Fibroblast of mammary gland (primary cell): ENCODE measurements at regions not wholly inside any gene's neighbourhood (a gene's known extent, or its start where the extent isn't known, plus 50 kb on each side); places are given as distances from the start of the nearest gene placed in this dataset.

Source experiments
- DNase-seq: peaks from one replicate; pipeline ENCODE4 v3.0.0-alpha.2; 2010; ENCODE audit warnings: low read depth
- H3K4me3 ChIP-seq: 2 replicates; pipeline ENCODE4 v1.5.1; 2011; ENCODE audit warnings: low read depth, mild to moderate bottlenecking, low read length, moderate library complexity; ENCODE audit not compliant: control insufficient read depth
- TF ChIP-seq, protein P1 (sequence below): conservative IDR thresholded peaks from 2 replicates; pipeline ENCODE4 v1.5.1; 2011; ENCODE audit warnings: low read depth, low read length, inconsistent platforms; ENCODE audit not compliant: control insufficient read depth, insufficient read depth

DNA sequence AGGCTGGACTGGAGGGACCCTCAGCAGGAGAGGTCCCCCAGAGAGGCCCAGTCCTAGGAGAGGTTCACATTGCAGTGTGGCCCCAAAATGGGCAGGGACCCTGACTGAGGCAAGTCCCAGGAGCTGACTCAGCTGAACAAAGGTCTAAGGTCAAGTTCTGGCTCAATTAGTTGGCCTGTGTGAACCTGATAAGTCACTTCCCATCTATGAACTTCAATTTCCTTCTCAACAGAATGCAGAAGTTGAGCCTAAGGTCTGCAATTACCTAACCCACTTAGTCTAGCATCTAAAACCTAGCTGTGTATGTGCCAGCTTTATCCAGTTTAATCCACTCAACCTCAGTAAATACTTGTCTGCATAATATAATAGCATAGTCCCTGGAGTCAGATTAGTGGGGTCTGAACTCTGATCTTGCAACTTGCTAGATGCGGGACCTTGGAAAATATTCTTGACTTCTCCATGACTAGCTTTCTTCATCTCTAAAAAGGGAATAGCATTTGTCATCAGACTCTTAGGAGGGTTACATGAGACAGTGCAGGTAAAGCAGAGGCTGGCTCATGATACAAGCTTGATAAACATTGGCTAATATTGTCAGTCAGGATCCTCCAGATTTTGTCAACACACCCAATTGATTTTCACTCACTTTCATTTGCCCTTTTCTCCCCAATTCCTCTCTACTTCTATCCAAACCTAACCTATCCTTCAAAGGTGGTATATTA is 465.5 kb downstream of the INSC start:
- no peak for DNase-seq
- H3K4me3 ChIP-seq = no peak overlapping the region
- TF ChIP-seq, protein P1, sequence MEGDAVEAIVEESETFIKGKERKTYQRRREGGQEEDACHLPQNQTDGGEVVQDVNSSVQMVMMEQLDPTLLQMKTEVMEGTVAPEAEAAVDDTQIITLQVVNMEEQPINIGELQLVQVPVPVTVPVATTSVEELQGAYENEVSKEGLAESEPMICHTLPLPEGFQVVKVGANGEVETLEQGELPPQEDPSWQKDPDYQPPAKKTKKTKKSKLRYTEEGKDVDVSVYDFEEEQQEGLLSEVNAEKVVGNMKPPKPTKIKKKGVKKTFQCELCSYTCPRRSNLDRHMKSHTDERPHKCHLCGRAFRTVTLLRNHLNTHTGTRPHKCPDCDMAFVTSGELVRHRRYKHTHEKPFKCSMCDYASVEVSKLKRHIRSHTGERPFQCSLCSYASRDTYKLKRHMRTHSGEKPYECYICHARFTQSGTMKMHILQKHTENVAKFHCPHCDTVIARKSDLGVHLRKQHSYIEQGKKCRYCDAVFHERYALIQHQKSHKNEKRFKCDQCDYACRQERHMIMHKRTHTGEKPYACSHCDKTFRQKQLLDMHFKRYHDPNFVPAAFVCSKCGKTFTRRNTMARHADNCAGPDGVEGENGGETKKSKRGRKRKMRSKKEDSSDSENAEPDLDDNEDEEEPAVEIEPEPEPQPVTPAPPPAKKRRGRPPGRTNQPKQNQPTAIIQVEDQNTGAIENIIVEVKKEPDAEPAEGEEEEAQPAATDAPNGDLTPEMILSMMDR = no peak

DNA sequence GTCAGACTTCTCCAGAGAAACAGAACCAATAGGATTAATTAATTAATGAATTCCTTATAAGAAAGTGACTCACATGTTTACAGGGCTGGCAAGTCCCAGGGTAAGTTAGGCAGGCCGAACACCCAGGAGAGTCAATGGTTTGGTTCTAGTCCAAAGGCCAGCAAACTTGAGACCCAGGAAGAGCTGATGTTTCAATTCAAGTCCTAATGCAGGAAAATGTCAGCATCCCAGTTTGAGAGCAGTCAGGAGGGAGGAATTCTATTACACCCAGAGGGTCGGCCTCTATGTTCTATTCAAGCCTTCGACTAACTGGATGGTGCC is 466.0 kb downstream of the INSC start:
- no peak for DNase-seq
- no peak overlapping the region for H3K4me3 ChIP-seq
- TF ChIP-seq, protein P1 = no peak

DNA sequence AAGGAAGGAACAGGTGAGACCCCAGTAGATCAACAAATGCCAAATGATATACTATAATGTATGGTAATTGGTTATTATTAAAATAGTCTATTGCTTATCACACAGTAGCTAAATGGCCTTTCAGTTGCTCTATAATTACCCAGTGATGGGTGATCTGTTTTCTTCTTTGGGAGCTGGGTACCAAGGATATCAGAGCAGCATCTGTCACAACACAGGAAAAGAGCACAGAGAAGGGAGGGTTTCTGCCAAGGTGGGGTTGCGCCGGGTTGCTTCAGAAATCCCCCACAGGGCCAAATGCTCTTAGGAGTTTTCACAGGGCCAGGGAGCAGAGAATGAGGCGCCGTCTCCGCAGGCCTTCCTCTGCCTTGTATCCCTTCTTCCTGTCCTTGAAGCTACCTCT is 469.4 kb downstream of the INSC start:
- DNase-seq = no peak
- no peak overlapping the region for H3K4me3 ChIP-seq
- TF ChIP-seq, protein P1 = no peak

DNA sequence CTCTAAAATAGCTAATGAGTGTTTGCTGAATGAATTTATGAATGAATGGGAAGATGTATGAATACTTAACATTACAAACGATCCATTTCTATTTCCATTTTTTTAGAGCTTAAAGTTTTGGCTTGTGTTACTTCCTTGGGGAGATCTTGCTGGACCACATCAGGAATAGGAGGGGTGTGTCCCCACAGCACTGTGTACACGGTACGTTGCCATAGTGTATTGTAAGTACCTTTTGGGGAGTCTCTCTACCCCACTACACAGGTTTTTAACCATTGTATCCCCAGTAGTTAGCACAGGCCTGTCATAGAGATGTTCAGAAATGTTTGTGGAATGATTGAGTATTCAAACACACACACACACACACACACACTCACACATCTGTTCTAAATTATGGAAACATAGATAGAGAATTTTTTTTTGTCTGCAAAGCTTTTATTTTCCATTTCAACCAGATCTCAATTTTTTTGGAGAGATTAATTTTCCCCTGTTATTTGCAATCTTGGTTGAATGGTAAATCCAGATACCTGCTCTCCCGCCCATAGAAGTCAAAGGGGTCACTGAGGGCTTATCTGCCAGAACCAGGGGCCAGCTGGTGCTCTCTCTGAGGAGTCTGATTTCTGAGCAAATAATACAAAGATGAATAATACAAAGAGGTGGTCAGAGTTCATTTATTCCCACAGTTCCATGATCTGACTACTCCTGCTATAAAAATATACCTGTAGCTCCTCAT is 471.0 kb downstream of the INSC start:
- no peak for DNase-seq
- H3K4me3 ChIP-seq = no peak overlapping the region
- TF ChIP-seq, protein P1 = no peak

DNA sequence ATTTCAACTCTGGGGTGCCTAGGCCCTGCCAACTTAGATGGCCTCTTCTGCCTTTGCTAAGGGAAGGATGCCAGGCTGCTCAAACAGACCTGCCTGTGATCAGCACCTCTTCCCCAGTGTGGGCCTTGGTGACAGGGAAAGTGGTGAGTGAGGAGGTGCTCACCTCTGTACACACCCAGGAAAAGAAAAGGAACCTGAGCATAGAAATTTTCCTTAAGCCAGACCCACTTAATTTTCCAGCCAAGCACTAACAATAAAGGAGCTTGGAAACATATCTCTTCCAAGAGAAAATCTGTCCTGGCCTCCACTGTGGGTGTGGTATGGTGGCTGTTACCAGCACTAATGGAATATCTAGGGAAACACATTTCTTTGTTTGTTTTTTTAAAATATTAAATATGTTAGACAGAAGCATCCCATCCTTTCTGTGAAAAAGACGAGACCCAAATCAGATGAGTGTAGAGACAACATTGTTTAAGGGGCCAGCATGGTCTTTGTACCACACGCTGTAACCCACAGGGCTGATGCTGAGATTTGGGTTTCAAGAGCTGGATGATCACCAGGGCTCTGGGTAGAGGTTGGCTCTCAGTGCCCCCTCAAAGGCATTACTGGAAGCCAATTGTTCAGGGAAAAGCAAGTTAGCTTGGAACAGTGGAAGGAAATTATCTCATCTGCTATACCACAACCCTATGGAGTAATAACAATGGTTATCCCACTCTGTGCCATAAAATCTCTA is 472.2 kb downstream of the INSC start:
- H3K4me3 ChIP-seq = no peak overlapping the region
- DNase-seq = no peak
- TF ChIP-seq, protein P1 = no peak

DNA sequence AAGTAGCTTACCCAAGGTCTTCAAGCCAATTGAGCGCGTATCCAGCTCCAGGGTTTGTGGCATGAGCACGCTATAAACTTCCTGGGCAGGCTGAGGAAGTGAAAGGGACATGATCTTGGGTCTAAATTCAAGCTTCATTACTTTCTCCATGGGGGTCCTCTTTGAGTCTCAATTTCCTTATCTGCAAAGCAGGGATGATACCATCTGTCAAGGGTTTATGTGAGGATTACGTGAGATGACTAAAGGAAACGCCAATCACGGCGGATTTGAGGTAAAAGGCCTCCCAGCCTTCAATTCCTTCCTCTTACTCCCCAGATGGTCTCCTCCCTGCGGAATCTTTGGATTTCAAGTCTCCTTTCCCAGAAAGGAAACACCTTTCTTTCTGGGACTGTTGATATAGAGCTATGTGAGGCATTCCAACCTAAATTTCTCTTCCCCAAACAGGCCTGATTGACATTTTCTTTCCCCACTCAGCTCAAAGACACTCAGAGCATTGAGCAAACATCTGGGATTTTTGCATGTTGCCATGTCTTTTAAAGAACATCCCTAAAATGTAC is 474.4 kb downstream of the INSC start:
- H3K4me3 ChIP-seq = no peak overlapping the region
- no peak for DNase-seq
- TF ChIP-seq, protein P1 = no peak
